GM18519 (cell line): ENCODE measurements at regions not wholly inside any gene's neighbourhood (a gene's known extent, or its start where the extent isn't known, plus 50 kb on each side); places are given as distances from the start of the nearest gene placed in this dataset.
A peak's percentile ranks its signal among the peaks of the same experiment; 100 is the strongest.
"Not testable (repeated sequence)": the region's sequence is repeated elsewhere in the genome, so short reads cannot be mapped to it uniquely, and the experiment has no call there.

ENCODE experiments used
- ATAC-seq: cut with Tn5 transposase; IDR thresholded peaks from one replicate; pipeline ENCODE4 v1.9.1; 2021; ENCODE audit warnings: mild to moderate bottlenecking, moderate library complexity; ENCODE audit not compliant: unreplicated experiment, low FRiP score

GRCh38 chr7:17396692-17397091 lies 98.2 kb downstream of the AHR start:
- ATAC-seq = no peak

- ATAC-seq = peak; percentile 54
These were observed 103.6 kb downstream of the AHR start for GRCh38 chr7:17401791-17402627.

GRCh38 chr7:17402628-17403278 lies 104.3 kb downstream of the AHR start:
- peak; percentile 65 for ATAC-seq

GRCh38 chr7:17404006-17404405 lies 105.6 kb downstream of the AHR start:
- ATAC-seq = no peak

- ATAC-seq = no peak
These were observed 107.3 kb downstream of the AHR start for GRCh38 chr7:17405786-17406185.

GRCh38 chr7:17406738-17407137 lies 108.3 kb downstream of the AHR start:
- ATAC-seq = no peak

GRCh38 chr7:17407229-17407628 lies 108.8 kb downstream of the AHR start:
- ATAC-seq = no peak

GRCh38 chr7:17408245-17408903 lies 109.9 kb downstream of the AHR start:
- no peak for ATAC-seq

- no peak for ATAC-seq
These were observed 110.4 kb downstream of the AHR start for GRCh38 chr7:17408904-17409290.

GRCh38 chr7:17411922-17412321 lies 113.5 kb downstream of the AHR start:
- ATAC-seq = no peak

- no peak for ATAC-seq
These were observed 114.4 kb downstream of the AHR start for GRCh38 chr7:17412883-17413282.

- ATAC-seq = no peak
These were observed 117.5 kb downstream of the AHR start for GRCh38 chr7:17415955-17416354.

GRCh38 chr7:17420308-17421015 lies 122.0 kb downstream of the AHR start:
- ATAC-seq = not testable (repeated sequence)

GRCh38 chr7:17421941-17422340 lies 123.5 kb downstream of the AHR start:
- no peak for ATAC-seq

GRCh38 chr7:17422966-17423365 lies 124.5 kb downstream of the AHR start:
- ATAC-seq = no peak

GRCh38 chr7:17427924-17428323 lies 129.5 kb downstream of the AHR start:
- ATAC-seq = no peak

- no peak for ATAC-seq
These were observed 131.1 kb downstream of the AHR start for GRCh38 chr7:17429579-17429978.

- ATAC-seq = no peak
These were observed 134.3 kb downstream of the AHR start for GRCh38 chr7:17432793-17433192.

GRCh38 chr7:17434191-17434590 lies 135.7 kb downstream of the AHR start:
- ATAC-seq = no peak

GRCh38 chr7:17434841-17435692 lies 136.6 kb downstream of the AHR start:
- ATAC-seq = no peak
